K562 (cell line): ENCODE measurements at regions not wholly inside any gene's neighbourhood (a gene's known extent, or its start where the extent isn't known, plus 50 kb on each side); places are given as distances from the start of the nearest gene placed in this dataset.

Experiments used
- HMGXB4 ChIP-seq: sonication (generic); formaldehyde crosslinking; IDR thresholded peaks from 2 replicates; pipeline ENCODE4 v1.8.1; 2023; ENCODE audit warnings: mild to moderate bottlenecking, missing genetic modification reagents
- KHSRP ChIP-seq: fragments of 450-650 bp; IDR thresholded peaks from 2 replicates; pipeline ENCODE4 v1.6.1; 2017
- ZNF184 ChIP-seq: sonication (generic); formaldehyde crosslinking; IDR thresholded peaks from 2 replicates; pipeline ENCODE4 v1.5.0; 2020; ENCODE audit warnings: missing genetic modification reagents
- ZNF347 ChIP-seq: fragments of 450-650 bp; formaldehyde crosslinking; IDR thresholded peaks from 2 replicates; pipeline ENCODE4 v1.4.0; 2020; ENCODE audit warnings: low read depth, mild to moderate bottlenecking, moderate library complexity
- ZNF407 ChIP-seq: fragments of 450-650 bp; IDR thresholded peaks from 2 replicates; pipeline ENCODE4 v1.6.1; 2016; ENCODE audit warnings: low read depth

- no peak for TF ChIP-seq ZNF407
- no peak for TF ChIP-seq HMGXB4 (CRISPR knock-in tag)
- TF ChIP-seq ZNF347: no peak
- TF ChIP-seq KHSRP: no peak
- TF ChIP-seq ZNF184: no peak
- TF ChIP-seq, all 486 proteins: peak for 0
Measured at GRCh38 chr20:48486065-48486464, 341.7 kb downstream of the PREX1 start (continued).
